ENCODE measurements at regions not wholly inside any gene's neighbourhood (a gene's known extent, or its start where the extent isn't known, plus 50 kb on each side); places are given as distances from the start of the nearest gene placed in this dataset.

DNA sequence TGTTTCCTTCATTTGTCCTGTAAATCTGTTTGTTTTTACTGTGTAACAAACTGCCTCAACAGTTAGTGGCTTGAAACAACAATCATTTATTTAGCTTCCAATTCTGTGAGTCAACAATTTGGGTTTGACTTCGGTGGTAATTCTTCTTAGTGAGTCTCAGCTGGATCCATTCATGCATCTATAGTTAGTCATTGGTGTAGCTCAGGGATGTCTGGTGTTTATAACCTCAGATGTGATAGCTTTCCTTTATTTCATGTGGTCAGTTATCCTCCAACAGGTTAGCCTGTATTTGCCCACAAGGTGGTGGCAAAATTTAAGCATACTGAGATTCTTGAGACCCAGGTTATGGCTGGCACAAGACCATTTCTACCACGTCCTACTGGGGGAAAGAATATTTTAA lies 1267.2 kb downstream of the RAPGEF2 start:
- H3K4me1 ChIP-seq (ENCODE audit: low read depth): no peaks in the 10 kb centered on the region
- H3K36me3 ChIP-seq (ENCODE audit: low read depth): no peaks in the 10 kb centered on the region
- intact Hi-C loops (cut with DNase I, micrococcal nuclease): no loop called here
- H3K4me3 ChIP-seq: no peak overlapping the region
- TF ChIP-seq, protein P1, sequence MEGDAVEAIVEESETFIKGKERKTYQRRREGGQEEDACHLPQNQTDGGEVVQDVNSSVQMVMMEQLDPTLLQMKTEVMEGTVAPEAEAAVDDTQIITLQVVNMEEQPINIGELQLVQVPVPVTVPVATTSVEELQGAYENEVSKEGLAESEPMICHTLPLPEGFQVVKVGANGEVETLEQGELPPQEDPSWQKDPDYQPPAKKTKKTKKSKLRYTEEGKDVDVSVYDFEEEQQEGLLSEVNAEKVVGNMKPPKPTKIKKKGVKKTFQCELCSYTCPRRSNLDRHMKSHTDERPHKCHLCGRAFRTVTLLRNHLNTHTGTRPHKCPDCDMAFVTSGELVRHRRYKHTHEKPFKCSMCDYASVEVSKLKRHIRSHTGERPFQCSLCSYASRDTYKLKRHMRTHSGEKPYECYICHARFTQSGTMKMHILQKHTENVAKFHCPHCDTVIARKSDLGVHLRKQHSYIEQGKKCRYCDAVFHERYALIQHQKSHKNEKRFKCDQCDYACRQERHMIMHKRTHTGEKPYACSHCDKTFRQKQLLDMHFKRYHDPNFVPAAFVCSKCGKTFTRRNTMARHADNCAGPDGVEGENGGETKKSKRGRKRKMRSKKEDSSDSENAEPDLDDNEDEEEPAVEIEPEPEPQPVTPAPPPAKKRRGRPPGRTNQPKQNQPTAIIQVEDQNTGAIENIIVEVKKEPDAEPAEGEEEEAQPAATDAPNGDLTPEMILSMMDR (IDR thresholded peaks at IDR 0.05): no peak
- DNase-seq (no peak), ATAC-seq (no peak)
- no peaks in the 10 kb centered on the region for H3K9me3 ChIP-seq

DNA sequence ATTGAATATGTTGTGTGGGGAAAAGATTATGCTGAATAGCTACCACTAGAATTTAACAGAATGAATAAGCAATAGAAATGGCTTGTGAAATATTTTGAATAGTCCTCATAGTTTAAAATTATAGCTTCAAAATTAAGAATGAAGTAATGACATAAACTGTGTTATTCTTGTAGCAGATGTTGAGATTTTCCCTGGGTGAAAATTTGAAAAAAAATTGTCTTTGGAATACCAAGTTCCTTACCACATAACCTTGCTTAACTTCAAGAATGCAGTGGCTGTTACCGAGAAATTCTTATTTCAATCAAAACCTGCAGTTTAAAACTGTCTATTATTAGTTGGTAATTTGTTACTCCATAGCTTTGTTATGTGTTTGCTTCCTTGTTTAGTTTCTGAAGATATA lies 1268.6 kb downstream of the RAPGEF2 start:
- DNase-seq: no peak
- TF ChIP-seq, protein P1 (IDR thresholded peaks at IDR 0.05): no peak
- no peak overlapping the region for H3K4me3 ChIP-seq
- intact Hi-C loops (cut with DNase I, micrococcal nuclease): no loop called here
- no peak for ATAC-seq
- H3K36me3 ChIP-seq (ENCODE audit: low read depth): no peaks in the 10 kb centered on the region
- no peaks in the 10 kb centered on the region for H3K4me1 ChIP-seq (ENCODE audit: low read depth)
- H3K9me3 ChIP-seq: no peaks in the 10 kb centered on the region

DNA sequence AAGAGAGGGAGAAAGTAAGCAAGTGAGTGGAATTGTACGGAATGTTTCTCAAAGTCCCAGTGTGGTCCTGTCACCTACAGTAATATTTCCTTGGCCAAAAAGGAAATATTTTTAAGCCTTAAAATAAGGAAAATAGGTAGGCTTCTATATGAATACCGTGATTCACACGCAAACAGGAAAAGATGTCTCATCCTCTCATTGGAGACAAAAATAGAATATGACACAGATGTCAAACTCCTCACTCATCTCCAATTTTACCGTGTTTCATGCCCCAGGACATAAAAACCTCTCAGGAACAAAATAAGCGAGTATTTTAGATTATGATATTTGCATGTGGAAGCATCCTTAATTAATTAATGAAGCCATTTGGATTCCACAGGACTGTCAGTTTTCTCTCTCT lies 1269.5 kb downstream of the RAPGEF2 start:
- intact Hi-C loops (cut with DNase I, micrococcal nuclease): no loop called here

GRCh38 chr4:160373911-160374310 lies 1271.0 kb downstream of the RAPGEF2 start:
- intact Hi-C loops (cut with DNase I, micrococcal nuclease): no loop called here
- no peak overlapping the region for H3K4me3 ChIP-seq
- DNase-seq: no peak
- TF ChIP-seq, protein P1 (IDR thresholded peaks at IDR 0.05): no peak
- H3K9me3 ChIP-seq: no peaks in the 10 kb centered on the region
- no peak for ATAC-seq
- H3K4me1 ChIP-seq (ENCODE audit: low read depth): no peaks in the 10 kb centered on the region
- no peaks in the 10 kb centered on the region for H3K36me3 ChIP-seq (ENCODE audit: low read depth)

More for the DNA sequence above, 1269.5 kb downstream of the RAPGEF2 start:
- ATAC-seq: no peak
- Histone ChIP-seq H3K4me1 (ENCODE audit: low read depth) (no peaks in the 10 kb centered on the region), H3K4me3 (no peak overlapping the region), H3K36me3 (ENCODE audit: low read depth) (no peaks in the 10 kb centered on the region), H3K9me3 (no peaks in the 10 kb centered on the region)
- no peak for DNase-seq
- TF ChIP-seq, protein P1 (IDR thresholded peaks at IDR 0.05): no peak

DNA sequence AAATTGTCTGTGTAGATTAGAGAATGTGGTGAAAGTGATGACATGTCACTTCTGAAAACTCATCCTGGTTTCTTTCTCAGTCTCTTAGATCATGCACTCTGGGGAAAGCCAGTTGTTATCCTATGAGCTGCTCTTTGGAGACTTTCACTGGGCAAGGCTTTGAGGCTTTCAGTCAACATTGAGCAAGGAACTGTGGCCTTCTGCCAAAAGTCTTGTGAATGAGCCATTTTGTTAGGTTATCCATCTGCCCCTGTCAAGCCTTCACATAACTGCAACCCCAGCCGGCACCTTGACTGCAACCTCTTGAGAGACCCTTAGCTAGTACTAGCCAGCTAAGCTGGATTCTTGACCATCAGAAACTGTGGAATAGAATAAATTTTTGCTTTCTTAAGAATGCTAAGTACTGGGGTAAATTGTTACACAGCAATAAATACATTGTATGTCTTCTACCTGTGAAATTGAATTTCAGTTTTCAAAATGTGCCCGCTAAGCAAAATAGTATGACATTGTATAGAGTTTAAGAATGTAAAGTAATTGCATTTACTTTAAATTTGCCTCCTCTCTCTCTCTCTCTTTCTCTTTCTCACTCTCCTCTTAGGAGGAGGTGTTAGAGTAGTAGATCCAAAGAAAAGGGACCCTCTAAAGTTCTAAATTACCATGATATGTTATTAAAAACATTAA lies 1273.0 kb downstream of the RAPGEF2 start:
- intact Hi-C loops (cut with DNase I, micrococcal nuclease): no loop called here
- Histone ChIP-seq H3K4me1 (ENCODE audit: low read depth) (no peaks in the 10 kb centered on the region), H3K36me3 (ENCODE audit: low read depth) (no peaks in the 10 kb centered on the region), H3K9me3 (no peaks in the 10 kb centered on the region), H3K4me3 (no peak overlapping the region)
- DNase-seq (no peak), ATAC-seq (no peak)
- TF ChIP-seq, protein P1 (IDR thresholded peaks at IDR 0.05): no peak

GRCh38 chr4:160386846-160387245 lies 1284.0 kb downstream of the RAPGEF2 start:
- peaks cover 9% of the 10 kb centered on the region for H3K9me3 ChIP-seq
- intact Hi-C loops (cut with DNase I, micrococcal nuclease): no loop called here
- no peaks in the 10 kb centered on the region for H3K36me3 ChIP-seq (ENCODE audit: low read depth)
- no peak overlapping the region for H3K4me3 ChIP-seq
- no peak for DNase-seq
- H3K4me1 ChIP-seq (ENCODE audit: low read depth): no peaks in the 10 kb centered on the region
- TF ChIP-seq, protein P1 (IDR thresholded peaks at IDR 0.05): no peak
- no peak for ATAC-seq

Data from mucosa of descending colon (tissue), 3 donors.